NCI-H2081 (cell line): ENCODE measurements at regions not wholly inside any gene's neighbourhood (a gene's known extent, or its start where the extent isn't known, plus 50 kb on each side); places are given as distances from the start of the nearest gene placed in this dataset.

Source experiments
- DNase-seq, 2 experiments: peaks; one replicate each; lab custom pipeline; 2025; lab: John Stamatoyannopoulos, UW

DNA sequence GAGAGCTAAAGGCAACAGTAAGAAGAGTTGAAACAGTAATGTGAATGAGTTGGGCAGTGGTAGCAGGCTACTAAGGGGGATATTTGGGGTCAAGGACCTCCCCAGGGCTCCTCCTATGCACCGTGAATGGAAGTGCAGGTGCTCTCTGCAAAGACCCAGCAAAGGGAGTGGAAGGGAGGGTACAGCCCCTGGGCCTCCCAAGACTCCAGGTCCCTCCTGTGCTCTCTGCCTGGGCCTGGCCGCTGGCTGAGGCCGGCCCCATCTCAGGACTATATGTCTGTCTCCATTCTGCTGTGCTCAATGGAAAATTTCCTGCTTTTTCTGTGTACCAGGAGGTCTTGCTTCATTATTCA is 372.1 kb upstream of the MKI67 start:
- no peak for DNase-seq

DNA sequence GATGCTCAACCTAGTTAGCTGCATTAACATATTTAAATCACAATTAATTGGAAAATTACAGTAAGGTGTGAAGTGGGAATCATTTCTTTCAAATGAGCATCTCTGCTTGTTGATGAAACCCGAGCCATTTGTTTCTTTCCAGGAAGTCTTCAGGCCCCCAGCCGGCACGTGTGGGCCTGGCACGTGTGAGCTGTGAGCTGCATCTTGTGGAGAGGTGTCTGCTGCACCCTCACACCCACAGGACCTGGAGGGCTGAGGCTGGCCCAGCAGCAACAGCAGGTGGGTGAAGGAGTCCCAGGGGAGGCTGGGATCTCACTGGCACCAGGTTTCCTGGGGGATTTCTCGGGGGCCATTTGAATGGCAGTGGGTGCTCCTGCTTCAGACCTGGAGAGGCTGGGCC is 372.5 kb upstream of the MKI67 start:
- no peak for DNase-seq

DNA sequence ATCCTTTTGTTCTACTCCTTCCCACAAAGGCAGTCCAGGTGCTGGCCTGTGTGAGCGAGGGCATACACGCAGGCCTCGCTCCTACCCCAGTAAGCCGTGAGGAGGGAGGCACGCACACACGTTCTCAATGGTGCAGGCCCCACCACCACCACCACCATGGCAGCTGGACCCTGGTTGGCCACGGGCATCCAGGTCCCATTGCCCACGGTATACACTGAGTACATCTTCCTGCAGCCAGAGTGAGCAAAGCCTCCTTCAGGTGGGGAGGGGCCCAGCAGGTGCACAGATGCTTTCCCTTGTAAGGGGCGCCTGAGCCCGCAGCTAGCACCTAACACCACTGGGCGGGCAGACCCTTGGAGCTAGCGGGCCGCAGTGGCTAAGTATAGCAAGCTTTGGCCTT is 373.3 kb upstream of the MKI67 start:
- DNase-seq = no peak

DNA sequence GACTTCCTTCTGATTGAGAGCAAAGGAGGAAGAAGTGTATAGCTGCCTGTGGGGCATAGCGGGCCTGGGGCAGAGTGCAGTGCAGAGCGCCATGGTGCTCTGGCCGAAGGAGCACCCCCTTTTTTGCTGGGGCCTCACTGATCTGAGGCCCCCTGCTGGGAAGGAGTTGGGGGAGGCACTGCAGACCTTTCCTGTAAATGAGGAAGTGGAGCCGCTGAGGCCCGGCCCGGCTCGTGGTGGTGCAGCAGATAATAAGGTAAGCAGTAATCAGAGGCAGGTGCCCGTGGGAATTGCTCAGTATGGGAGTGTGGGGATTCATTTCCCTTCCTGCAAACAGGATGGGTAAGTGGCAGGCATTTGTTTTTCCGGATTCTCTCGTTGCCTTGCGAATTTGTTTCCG is 373.7 kb upstream of the MKI67 start:
- DNase-seq = no peak

DNA sequence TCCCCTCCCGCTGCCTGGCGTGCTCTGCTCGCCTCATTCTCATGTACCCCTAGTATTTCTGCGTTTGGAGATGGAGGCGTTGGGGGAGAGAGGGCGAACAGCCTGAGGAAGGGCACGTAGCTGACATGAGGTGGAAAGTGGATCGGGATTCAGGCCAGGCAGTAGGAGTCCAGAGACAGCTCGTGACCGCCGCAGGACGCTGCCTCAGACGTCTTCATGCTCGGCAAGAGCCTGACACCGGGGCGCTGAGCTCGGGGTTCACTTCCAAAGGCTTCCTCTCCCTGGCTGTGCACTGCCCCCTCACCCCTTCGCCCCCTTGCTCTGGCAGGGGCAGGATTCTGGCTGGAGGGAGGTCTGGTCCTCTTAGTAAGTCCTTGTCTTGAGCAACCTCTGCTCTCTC is 374.4 kb upstream of the MKI67 start:
- DNase-seq = no peak

DNA sequence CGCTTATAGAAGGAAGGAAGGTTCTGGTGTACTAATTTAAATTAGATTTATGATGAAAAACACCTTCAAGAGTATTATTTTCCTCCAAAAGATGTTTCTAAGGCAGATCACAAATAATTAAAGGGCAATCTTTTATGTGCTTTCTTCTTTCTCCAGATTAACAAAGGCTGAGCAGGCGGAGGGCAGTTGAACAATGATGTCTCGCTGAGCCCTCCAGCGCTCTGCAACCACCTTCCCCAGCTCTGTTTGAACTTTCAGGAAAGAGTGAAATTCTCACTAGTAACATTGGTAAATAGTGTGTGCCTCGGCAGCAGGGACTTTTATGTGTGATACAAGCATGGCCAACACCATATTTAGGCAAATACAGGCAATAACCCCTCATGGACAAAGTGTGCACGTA is 379.1 kb upstream of the MKI67 start:
- DNase-seq = no peak

DNA sequence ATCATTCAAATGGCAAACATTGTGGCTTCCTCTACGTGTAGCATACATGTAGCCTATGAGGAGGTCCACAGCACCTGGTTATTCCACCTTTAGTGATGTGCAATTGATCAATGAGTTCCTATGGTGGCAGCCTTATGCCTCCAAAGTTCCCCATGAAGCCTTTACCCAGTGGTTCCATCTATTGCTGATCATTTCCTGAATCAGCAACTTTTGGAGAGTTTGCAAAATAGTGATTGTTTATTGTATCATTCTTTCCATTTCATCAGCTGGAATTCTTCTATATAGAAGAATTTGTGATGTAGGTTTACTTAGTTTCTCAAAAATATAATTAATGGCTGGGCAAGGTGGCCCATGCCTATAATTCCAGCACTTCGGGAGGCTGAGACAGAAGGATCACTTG is 380.2 kb upstream of the MKI67 start:
- DNase-seq = no peak

DNA sequence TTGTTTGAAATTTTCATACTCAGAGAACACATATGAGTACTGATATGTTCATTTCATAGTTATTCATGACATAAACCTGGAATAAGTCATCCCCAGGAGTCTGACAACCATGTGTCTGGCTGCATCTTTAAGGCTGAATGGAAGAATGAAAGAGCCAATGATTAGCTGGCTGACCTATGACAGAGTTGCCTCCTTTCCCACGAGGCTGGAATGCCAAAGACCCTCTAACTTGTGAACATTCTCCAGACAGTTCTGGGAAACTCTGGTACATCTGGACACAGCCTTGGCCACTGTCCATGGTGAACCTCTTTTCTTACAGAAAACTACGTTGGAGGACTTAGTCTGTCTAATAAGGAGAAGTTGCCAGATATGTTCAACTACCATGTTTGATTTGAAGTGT is 380.8 kb upstream of the MKI67 start:
- DNase-seq = no peak

DNA sequence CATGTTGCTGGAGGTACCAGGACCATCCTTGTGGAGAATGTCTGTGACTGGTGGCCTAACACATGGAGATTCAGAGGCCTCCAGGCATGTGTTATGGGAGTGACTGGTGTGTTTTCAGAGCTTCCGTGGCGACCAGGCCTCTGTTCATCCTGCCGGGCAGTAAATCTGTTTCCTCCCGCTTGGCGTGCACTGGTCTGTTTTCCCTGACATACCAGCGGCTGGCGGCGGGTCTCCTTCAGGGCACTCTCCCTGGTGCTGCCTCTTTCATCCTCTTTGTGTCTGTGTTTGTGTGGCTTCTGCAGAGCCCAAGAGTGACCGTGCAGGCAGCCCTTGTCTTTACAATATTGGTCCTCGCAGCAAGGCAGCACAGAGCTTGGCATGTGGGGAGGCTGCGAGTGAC is 385.1 kb upstream of the MKI67 start:
- DNase-seq = no peak

DNA sequence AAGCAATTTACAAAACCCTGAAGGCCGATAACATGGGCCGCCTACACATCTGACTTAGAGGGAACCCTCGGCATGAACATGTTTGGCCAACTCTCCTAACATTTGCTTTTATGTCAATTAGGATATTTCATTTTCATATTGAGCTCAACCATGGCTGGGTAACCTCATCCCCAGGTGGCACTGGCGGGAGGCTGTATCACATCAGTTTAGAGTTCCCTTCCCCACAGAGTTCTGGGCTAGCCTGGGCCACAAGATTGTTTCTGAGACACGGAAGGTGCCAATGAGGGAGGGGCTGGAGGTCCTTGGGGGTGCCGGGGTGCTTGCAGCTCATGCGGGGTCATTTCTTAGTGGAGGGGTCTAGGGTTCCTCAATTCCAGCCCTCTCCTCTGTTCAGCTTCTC is 386.5 kb upstream of the MKI67 start:
- no peak for DNase-seq

DNA sequence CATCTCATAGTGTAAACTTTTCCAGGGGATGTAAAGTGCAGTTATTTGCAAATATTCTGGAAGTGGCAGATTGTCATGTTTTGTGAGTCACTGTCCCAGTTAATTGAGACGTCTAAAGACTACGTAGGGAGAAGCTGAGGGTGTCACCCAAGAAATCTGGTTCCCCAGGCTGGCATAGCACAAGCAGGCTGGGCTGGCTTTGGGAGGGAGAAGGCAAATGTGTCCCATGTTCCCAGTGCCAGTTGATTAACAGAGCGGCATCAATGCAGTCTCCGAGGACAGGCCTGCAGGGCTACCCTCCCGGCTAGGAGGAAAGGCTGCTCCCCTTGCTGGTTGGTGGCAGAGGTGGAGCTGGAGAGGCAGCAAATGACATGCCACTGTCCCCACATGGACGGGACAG is 388.3 kb upstream of the MKI67 start:
- DNase-seq = no peak

DNA sequence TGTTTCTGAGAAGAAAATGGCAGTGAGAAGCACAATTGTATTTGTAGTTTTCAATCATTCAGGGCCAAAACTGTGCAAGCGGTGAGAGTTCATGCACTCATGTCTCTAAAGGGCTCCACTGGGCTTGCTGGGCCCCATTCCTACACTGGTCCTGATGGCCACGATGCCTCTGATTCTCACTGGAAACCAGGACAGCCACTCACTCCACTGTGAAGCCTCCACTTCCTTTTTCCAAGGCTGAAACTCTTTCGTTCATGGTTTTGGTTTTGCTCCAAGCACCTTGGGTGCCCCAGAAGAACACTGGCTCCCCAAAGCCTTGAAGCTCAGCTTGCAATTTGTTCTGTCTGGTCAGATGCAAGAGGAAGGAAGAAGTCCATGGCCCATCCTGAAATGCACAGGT is 390.0 kb upstream of the MKI67 start:
- DNase-seq = no peak

DNA sequence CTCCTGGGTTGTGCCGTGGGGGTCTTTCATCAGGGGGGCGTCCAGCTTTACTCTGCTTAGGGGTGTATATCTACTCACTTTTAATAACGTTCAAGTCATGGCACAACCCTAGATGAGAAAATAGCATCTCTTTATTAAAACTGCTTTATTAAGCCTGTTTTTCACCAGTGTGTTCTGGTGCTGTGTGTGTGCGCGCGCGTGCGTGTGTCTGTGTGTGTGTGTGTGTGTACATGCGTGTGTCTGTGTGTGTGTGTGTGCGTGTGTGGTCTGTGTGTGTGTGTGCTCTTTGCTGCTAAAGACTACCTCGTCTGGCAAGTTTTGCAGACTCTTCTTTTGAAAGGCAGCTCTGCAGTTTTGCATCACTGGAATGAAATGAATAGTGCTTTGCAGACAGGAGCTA is 390.9 kb upstream of the MKI67 start:
- DNase-seq = no peak

DNA sequence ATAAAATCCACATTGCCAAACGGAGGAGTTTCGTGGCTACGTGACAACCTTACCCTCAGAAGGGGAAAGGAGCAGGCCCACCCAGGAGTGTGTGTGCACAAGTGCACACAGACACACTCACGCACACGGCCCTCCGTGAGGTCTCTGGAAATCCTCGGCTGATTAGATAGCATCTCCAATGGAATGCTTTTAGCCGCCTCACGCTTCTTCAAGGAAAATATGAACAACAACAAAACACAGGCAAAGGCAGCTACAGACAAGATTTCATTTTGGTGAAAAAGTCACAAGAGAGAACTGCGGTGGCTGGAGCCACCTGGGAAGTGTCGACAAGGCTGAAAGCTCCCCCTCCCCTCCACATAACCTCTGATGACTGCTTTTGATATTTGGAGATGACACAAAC is 391.8 kb upstream of the MKI67 start:
- no peak for DNase-seq

DNA sequence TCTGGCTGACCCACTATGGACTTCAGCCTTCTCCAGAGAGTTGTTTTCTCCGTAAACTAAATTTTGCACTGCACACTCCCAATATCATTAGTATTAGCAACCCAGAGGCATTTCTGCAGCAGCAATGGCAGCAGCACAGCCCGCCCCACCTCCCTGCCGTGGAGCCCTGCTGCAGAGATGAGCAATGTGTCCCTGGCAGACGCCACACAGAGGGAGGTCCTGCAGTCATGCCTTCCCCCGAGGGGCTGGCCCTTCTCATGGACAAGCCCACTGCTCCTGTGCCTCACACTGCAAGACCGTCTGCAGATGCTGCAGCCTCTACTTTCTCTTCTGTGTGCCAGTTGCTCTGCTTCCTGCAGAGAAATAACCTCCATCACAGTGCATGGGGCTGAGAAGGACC is 393.4 kb upstream of the MKI67 start:
- DNase-seq = no peak

DNA sequence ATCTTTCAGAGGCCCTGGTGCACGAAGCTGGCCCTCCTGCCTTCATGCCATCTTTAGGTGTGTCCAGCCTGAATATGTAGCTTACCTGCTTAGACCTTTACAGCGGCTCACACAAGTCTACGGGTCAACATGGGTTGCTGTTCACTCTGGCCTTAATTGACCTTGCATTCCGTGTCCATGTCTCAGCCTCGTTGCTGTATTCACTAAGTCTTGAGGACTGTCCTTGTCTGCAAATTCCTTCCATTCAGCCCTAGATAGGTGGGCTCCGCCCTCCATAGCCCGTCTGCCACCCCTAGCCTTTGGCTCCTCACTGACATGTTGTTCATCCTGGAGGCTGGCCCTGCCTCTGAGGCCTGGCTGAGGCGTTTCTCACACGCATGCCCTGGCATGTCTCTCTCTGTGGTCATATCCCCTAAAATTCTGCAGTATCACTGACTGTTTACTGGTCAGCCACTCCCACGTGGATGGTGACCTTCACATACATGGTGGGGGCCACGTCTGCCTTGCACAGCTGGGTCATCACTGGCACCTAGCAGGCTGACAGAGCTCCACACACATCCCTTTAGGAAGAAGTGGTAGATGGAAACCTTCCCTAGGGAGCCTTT is 394.1 kb upstream of the MKI67 start:
- DNase-seq = no peak

DNA sequence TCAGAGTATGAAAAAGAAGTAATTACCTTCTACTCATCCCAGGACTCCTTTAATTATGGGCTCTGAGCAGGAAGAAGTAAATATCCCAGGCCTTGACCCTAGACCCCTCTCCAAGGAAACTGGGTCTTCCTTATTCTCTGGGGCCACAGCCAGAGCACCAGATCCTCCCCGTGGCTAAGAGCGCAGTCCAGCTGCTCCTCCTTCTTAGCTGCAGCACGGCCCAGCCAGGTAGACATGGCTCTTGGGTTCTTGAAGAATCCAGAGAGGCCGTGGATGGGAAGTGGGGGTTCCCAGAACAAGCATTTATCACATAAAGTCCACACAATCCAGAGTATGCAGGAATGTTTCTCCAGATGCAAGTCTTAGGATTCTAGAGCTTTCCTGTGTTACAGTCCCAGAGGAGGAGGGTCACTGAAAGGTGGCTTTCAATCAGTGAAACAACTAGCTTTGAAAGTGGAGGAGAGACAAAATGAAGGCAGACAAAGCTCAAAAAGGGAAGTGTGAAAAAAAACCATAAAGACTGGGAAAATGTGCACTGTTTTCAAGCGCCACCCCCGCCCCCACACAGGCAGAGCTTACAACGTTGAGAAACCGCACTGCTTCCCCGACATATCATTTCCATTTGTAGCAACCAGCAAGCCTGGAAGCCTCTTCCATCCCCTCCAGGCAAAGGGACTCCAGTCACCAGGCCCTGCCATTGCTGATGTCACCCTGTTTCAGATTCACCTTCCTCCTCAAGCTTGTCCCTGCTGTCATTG is 396.5 kb upstream of the MKI67 start:
- DNase-seq = no peak

DNA sequence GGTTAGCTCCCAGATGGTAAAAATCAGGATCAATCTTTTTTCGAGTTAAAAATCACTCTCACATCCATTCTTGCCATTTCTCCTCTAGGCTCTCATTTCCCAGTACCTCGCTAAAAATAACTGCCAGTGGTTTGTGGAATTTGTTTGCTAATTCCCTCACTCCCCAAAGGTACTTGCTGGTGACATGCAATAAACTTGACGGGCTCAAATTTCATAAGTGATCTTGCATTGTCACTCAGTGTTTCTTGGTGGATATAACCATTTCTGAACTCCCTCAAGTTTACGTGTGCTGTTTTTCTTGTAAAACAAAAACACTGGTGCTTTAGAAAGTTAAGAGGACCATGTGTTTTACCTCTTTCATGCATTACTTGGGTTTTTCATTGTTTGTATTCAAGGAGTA is 399.2 kb upstream of the MKI67 start:
- no peak for DNase-seq

DNA sequence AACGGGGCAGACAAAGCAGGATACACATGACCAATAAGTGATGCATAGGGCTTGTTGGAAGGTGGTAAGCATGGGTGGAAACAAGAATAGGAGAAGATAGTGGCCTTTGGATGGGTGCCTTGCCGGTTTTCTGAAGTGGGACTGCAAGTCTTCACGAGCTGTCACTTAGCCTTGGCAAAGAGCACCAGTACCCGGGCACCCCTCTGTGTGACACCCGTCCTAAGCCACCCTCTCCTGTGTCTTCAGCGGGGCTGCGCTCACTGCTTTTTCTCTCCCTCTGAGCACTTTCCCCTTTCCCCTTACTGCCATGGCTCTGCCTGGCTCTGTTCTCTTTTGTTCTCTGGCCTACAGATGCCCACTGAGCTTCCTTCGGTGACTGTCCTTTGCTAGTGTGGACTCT is 399.7 kb upstream of the MKI67 start:
- DNase-seq = no peak

DNA sequence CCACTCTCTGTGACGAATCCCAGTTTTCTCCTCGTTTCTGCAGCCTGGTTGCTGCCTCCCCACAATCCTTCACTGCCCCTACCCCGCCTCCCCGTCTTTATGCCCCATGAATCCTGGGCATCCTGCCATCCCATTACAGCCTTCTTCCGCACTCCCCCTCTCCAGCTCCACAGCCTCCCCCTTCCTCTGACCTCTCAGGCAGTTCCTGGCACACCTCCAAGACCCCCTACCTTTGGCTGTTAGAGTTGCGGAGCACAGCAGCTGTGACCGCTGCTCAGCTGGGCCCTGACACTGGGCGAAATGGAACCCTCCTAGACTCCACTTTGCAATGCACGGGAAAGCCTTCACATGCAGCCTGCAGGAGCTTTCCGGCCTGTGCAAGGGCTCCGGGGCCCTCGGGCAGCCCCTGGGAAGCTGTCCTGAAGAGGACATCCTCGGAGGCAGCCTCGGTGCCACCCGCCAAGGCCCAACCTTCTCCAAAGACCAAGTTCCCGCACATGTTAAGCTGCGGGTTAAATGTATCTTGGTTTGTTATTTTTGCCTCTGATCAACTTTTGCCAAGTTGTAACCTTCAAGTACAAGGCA is 400.7 kb upstream of the MKI67 start:
- DNase-seq = peak; percentile 30 to 38

DNA sequence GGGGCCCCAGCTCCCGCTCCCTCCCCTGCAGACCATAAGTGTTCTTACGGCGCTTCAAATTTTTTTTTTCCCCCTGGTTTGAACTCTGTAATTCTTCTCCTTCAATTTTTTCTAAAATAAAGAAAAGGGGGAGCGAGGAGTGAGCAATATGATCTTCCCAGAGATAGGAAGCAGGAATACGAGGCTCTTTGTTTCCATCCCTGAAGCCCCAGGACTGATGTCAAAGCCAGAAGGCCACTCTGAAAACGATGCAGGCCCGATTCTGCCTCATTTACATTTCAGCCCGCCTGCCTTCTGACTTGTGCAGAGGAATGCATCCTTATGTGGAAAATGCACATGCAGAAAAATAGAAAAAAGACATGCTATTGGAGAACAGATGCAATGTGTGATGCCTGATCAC is 401.5 kb upstream of the MKI67 start:
- DNase-seq = no peak

DNA sequence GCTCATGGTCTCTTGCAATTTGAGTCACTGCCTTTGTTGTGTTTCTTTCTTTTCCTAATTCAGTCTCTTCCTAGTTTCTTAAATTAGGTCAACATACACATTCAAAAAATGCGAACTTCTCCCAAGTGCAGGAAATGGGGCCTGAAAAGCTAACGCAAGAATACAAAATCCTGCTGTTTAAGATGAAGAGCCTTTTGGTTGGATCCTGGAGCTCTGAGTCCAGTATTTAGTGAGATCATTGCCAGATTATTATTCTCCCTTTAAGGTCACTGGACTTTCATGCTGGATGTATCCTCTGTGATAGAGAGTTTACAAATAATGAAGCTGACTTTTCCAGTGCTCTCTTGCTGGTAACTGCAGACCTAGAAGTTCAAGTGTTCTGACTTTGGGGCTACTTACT is 401.9 kb upstream of the MKI67 start:
- DNase-seq = no peak

DNA sequence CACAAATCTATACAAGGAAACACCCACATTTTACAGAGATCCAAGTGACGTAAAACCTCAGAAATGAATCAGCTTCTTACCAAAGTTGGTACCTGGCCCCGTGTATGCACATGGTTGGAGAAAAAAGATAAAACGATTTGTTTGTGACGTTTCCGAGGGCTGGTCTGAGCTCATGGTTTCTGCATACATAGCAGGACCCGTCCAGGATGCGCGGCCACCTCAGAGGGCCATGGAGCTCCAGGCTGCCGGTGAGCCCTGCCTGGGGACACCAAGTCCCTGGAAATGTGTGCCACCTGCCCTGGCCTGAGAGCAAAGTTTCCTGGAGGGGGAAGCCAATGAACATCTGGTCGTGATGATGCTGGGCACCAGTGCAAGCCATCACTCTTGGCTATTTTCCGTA is 402.6 kb upstream of the MKI67 start:
- no peak for DNase-seq

DNA sequence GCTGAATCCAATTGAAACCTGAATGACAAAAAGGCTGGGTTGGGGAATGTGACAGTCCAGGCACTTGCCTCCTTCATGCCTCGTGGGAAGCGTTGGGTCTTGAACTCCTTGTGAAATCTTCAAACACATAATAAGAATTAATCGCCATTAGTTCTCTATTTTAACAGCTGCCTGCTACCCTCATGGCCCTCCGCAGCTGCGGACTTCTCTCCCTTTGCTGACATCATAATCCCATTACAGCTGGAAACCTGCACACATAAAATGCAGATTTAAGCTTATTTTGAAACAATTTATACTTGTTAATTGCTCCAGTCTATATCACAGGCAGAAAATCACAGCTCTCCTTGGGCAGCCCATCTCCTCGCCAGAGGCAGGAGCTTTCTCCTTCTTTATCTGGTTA is 403.0 kb upstream of the MKI67 start:
- DNase-seq = no peak
